Gastrocnemius medialis (tissue), 4 donors: ENCODE measurements at regions not wholly inside any gene's neighbourhood (a gene's known extent, or its start where the extent isn't known, plus 50 kb on each side); places are given as distances from the start of the nearest gene placed in this dataset.

Experiments
- ATAC-seq, 2 donors: fragments of 150-250 bp; one replicate each; pipeline ENCODE4 v1.9.1; 2016
- DNase-seq, 2 donors: peaks; one replicate each; pipeline ENCODE4 v3.0.0-alpha.2; 2019
- H3K27ac ChIP-seq, 4 donors: fragments of 200-600 bp; sonication (generic); 1 replicate in 1 of 4; 2 replicates in 3 of 4; pipeline ENCODE4 v1.5.1; 2016 to 2018; ENCODE audit warnings: mild to moderate bottlenecking in 2 of 4, moderate library complexity in 1 of 4
- H3K27me3 ChIP-seq, 3 donors: fragments of 200-600 bp; sonication (generic) in 2 of 3; 1 replicate in 1 of 3; 2 replicates in 2 of 3; pipeline versions ENCODE4 v1.5.1 to v1.6.0; 2016 to 2019; ENCODE audit warnings: mild to moderate bottlenecking in 1 of 3, moderate library complexity in 1 of 3
- H3K36me3 ChIP-seq, 2 donors: fragments of 200-600 bp; sonication (generic) in 1 of 2; one replicate each; pipeline ENCODE4 v1.5.1; 2017 to 2018
- H3K4me1 ChIP-seq, 2 donors: fragments of 200-600 bp; sonication (generic) in 1 of 2; one replicate each; pipeline ENCODE4 v1.5.1; 2016 to 2017; ENCODE audit warnings: mild to moderate bottlenecking in 2 of 2
- H3K4me3 ChIP-seq, 4 donors: fragments of 200-600 bp; sonication (generic) in 3 of 4; 1 replicate in 1 of 4; 2 replicates in 3 of 4; pipeline ENCODE4 v1.5.1; 2016 to 2019; ENCODE audit warnings: mild to moderate bottlenecking in 2 of 4
- H3K9me3 ChIP-seq, 3 donors: fragments of 200-600 bp; sonication (generic) in 2 of 3; 1 replicate in 1 of 3; 2 replicates in 2 of 3; pipeline ENCODE4 v1.5.1; 2016 to 2019
- POLR2A ChIP-seq, 2 donors: fragments of 450-650 bp; IDR thresholded peaks; one replicate each; pipeline ENCODE4 v1.6.1; 2017; ENCODE audit warnings: antibody characterized with exemption in 2 of 2, mild to moderate bottlenecking in 2 of 2, moderate library complexity in 2 of 2
- in situ Hi-C, 4 donors: fragments of 200-750 bp; cut with MboI; loops; one replicate each; pipeline versions ENCODE4 v1.15.0 to v1.8.0; 2017; ENCODE audit warnings: low sequenced_read_pairs in 4 of 4
- intact Hi-C: fragments of 100-400 bp; cut with DNase I; formaldehyde crosslinking; loops from one replicate; pipeline ENCODE4 v1.15.1; 2023; ENCODE audit warnings: low total_unique reads
- TF ChIP-seq, protein P1 (sequence below), 5 experiments: fragments of 450-650 bp in 3 of 5; fragments of 200-600 bp in 2 of 5; sonication (generic) in 2 of 5; IDR thresholded peaks in 4 of 5; conservative IDR thresholded peaks in 1 of 5; 1 replicate in 4 of 5; 2 replicates in 1 of 5; pipeline ENCODE4 v1.5.1; 2016 to 2019; ENCODE audit warnings: antibody characterized with exemption in 5 of 5, mild to moderate bottlenecking in 3 of 5, moderate library complexity in 3 of 5

DNA sequence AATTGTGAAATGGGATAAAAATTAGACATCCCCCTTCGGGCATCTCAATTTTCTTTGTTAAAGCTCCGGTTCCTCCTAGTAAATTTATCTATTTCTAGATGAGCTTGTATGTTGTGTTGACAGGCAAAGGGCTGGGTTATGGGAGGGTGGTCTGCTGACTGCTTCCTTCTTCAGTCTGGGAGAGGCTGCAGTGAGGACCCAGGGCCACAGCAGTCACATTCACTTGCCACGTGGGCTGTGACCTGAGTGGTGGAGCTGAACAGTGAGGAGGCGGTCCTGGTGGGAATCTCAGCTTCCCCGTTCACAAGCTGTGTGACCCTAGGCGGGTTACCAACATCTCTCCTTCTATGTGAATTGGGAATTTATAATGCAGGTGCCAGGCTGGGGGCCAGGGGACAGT lies 57.5 kb upstream of the RXRA start:
- H3K27ac ChIP-seq = peak overlapping the region in 1 of 4 donors; percentile 38
- in situ Hi-C loops = no loop called here

GRCh38 chr9:134271338-134272301 lies 54.6 kb upstream of the RXRA start:
- Histone ChIP-seq H3K27me3 (no peaks in the 10 kb centered on the region), H3K36me3 (no peaks in the 10 kb centered on the region), H3K4me1 (peaks cover 7 to 24% of the 10 kb centered on the region in 2 donors), H3K9me3 (no peaks in the 10 kb centered on the region), H3K4me3 (no peak overlapping the region), H3K27ac (no peak overlapping the region)
- no peak for DNase-seq
- TF ChIP-seq, protein P1, sequence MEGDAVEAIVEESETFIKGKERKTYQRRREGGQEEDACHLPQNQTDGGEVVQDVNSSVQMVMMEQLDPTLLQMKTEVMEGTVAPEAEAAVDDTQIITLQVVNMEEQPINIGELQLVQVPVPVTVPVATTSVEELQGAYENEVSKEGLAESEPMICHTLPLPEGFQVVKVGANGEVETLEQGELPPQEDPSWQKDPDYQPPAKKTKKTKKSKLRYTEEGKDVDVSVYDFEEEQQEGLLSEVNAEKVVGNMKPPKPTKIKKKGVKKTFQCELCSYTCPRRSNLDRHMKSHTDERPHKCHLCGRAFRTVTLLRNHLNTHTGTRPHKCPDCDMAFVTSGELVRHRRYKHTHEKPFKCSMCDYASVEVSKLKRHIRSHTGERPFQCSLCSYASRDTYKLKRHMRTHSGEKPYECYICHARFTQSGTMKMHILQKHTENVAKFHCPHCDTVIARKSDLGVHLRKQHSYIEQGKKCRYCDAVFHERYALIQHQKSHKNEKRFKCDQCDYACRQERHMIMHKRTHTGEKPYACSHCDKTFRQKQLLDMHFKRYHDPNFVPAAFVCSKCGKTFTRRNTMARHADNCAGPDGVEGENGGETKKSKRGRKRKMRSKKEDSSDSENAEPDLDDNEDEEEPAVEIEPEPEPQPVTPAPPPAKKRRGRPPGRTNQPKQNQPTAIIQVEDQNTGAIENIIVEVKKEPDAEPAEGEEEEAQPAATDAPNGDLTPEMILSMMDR (IDR thresholded peaks at IDR 0.05 in 4 of 5, conservative IDR thresholded peaks at IDR 0.05 in 1 of 5) = no peak
- TF ChIP-seq POLR2A (IDR thresholded peaks at IDR 0.05) = no peak
- no peak for ATAC-seq
- in situ Hi-C loops (no loop called here), intact Hi-C loops (no loop called here)

More for the DNA sequence above, 57.5 kb upstream of the RXRA start:
- TF ChIP-seq, protein P1 (IDR thresholded peaks at IDR 0.05 in 4 of 5, conservative IDR thresholded peaks at IDR 0.05 in 1 of 5) = no peak
- intact Hi-C loops = loop anchor here (5.0 kb wide), 1 partner anchor 174 kb away; no protein-coding TSS in a partner anchor
- peaks cover 7 to 24% of the 10 kb centered on the region in 2 donors for H3K4me1 ChIP-seq
- H3K36me3 ChIP-seq = no peaks in the 10 kb centered on the region
- H3K9me3 ChIP-seq = no peaks in the 10 kb centered on the region
- H3K4me3 ChIP-seq = no peak overlapping the region
- ATAC-seq (no peak), DNase-seq (no peak)
- no peaks in the 10 kb centered on the region for H3K27me3 ChIP-seq

DNA sequence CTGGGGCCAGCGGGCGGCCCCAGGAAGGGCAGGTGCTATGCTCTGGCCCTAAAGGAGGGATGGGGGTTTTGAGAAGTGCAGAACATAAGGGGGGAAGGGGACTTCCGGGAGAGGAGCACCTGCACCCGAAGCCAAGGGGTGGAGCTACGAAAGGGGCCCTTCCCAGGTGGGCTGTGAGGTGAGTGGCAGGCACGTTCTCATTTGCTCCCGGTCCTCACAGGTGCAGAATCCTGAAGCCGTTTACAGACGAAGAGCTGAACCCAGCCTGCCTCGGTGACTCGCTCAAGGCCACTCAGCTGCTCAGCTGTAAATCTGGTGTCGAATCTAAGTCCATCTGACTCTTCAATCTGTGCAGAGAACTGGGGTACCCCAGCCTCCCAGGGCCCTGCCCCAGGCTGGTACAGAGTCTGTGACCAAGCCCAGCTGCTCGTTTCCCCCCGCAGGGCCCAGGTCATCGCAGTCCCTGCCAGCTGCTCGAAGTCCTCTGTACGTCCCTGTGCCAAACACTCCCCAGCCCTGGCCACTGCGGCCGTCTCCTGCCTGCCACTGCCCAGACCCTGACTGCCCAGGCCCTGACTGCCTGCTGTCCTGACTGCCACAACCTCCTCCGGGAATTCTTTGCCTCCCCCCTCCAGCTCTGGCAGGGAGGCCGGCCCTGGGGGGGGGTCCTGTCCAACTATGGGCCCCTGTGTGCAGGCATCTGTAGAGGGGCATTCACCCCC lies 53.8 kb upstream of the RXRA start:
- in situ Hi-C loops = no loop called here
- no peaks in the 10 kb centered on the region for H3K36me3 ChIP-seq
- no peaks in the 10 kb centered on the region for H3K9me3 ChIP-seq
- no peak for DNase-seq
- H3K4me3 ChIP-seq = no peak overlapping the region
- no peaks in the 10 kb centered on the region for H3K27me3 ChIP-seq
- H3K27ac ChIP-seq = no peak overlapping the region
- peaks cover 6 to 20% of the 10 kb centered on the region in 2 donors for H3K4me1 ChIP-seq
- TF ChIP-seq, protein P1 (IDR thresholded peaks at IDR 0.05 in 4 of 5, conservative IDR thresholded peaks at IDR 0.05 in 1 of 5) = no peak
- no peak for TF ChIP-seq POLR2A (IDR thresholded peaks at IDR 0.05)
- intact Hi-C loops = no loop called here
- no peak for ATAC-seq

GRCh38 chr9:134273647-134274046 lies 52.6 kb upstream of the RXRA start:
- H3K27me3 ChIP-seq = no peaks in the 10 kb centered on the region

More at GRCh38 chr9:134273647-134274046, 52.6 kb upstream of the RXRA start:
- ATAC-seq (no peak), DNase-seq (no peak)
- intact Hi-C loops (no loop called here), in situ Hi-C loops (no loop called here)
- Histone ChIP-seq H3K4me3 (no peak overlapping the region), H3K27ac (no peak overlapping the region), H3K9me3 (no peaks in the 10 kb centered on the region), H3K4me1 (peaks cover 0 to 9% of the 10 kb centered on the region in 2 donors), H3K36me3 (no peaks in the 10 kb centered on the region)
- TF ChIP-seq, protein P1 (IDR thresholded peaks at IDR 0.05 in 4 of 5, conservative IDR thresholded peaks at IDR 0.05 in 1 of 5) = no peak
- TF ChIP-seq POLR2A (IDR thresholded peaks at IDR 0.05) = no peak
